Epithelial cell of esophagus (primary cell): ENCODE measurements at regions not wholly inside any gene's neighbourhood (a gene's known extent, or its start where the extent isn't known, plus 50 kb on each side); places are given as distances from the start of the nearest gene placed in this dataset.

Source experiments
- DNase-seq: peaks from one replicate; pipeline ENCODE4 v3.0.0; 2010; ENCODE audit warnings: low read depth
- H3K4me3 ChIP-seq: 2 replicates; pipeline ENCODE4 v1.5.1; 2011; ENCODE audit warnings: mild to moderate bottlenecking, low read length, control low read depth
- TF ChIP-seq, protein P1 (sequence below): IDR thresholded peaks from 2 replicates; pipeline ENCODE4 v1.5.1; 2011; ENCODE audit warnings: low read depth, mild to moderate bottlenecking, low read length, control low read depth, inconsistent platforms; ENCODE audit not compliant: insufficient read depth; ENCODE audit errors: missing control alignments

DNA sequence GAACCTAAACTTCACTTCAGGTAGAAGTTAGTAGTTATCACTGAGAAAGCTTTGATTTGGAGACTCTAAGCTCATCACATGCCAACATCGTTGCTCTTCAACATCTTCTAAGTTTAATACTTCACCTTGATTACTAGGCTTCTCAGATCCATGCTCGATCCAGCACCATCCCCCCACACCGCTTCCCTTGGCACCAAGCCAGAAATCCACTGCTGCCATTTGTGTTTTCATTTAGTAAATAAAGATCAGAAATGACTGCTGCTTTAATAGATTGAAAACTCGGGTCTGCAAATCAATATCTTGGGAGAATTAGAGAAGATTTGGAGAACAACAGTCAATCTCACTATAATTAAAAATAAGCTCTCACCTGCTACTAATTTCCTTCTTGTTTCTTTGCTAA, 214.7 kb upstream of the NR4A3 start:
- no peak for DNase-seq
- TF ChIP-seq, protein P1, sequence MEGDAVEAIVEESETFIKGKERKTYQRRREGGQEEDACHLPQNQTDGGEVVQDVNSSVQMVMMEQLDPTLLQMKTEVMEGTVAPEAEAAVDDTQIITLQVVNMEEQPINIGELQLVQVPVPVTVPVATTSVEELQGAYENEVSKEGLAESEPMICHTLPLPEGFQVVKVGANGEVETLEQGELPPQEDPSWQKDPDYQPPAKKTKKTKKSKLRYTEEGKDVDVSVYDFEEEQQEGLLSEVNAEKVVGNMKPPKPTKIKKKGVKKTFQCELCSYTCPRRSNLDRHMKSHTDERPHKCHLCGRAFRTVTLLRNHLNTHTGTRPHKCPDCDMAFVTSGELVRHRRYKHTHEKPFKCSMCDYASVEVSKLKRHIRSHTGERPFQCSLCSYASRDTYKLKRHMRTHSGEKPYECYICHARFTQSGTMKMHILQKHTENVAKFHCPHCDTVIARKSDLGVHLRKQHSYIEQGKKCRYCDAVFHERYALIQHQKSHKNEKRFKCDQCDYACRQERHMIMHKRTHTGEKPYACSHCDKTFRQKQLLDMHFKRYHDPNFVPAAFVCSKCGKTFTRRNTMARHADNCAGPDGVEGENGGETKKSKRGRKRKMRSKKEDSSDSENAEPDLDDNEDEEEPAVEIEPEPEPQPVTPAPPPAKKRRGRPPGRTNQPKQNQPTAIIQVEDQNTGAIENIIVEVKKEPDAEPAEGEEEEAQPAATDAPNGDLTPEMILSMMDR: no peak
- H3K4me3 ChIP-seq: no peak overlapping the region

DNA sequence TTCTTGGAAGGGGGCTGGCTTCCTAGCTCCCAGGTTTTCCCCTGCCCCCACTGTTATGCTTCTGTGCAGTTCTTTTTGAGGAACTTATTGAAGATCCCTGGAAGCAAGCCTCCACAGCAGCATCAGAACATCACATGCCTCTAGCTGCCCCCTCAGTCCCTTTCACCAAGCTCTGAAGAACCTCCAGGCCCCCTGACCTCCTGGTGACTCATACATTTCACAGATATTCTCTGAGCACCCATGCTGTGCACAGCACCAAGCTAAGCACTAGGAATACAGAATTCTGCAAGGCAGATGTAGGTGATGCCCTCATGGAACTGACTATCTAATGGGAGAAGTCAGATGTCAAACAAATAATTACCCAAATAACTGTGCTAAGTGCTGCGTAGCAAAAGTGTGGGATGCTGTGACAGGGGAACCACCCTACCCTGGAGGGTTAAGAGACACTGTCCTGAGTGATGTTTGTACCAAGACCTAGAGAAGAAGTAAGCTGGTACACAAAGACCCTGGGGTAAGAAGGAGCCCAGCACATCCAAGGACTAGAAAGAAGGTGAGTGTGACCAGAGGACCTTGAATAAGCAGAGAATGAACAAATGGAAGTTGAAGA, 213.7 kb upstream of the NR4A3 start:
- no peak overlapping the region for H3K4me3 ChIP-seq
- TF ChIP-seq, protein P1: no peak
- DNase-seq: no peak

DNA sequence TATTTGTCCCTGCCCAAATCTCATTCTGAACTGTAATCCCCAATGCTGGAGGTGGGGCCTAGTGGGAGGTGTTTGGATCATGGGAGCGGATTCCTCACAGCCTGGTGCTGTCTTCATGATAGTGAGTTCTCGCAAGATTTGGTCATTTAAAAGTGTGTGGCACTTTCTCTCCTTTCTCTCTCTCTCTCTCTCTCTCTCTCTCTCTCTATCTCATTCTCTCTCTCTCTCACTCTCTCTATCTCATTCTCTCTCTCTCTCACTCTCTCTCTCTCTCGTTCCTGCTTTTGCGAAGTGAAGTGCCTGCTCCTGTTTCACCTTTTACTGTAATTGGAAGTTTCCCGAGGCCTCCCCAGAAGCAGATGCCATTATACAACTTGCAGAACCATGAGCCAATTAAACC, 207.3 kb upstream of the NR4A3 start:
- H3K4me3 ChIP-seq: no peak overlapping the region
- TF ChIP-seq, protein P1: no peak
- DNase-seq: no peak

DNA sequence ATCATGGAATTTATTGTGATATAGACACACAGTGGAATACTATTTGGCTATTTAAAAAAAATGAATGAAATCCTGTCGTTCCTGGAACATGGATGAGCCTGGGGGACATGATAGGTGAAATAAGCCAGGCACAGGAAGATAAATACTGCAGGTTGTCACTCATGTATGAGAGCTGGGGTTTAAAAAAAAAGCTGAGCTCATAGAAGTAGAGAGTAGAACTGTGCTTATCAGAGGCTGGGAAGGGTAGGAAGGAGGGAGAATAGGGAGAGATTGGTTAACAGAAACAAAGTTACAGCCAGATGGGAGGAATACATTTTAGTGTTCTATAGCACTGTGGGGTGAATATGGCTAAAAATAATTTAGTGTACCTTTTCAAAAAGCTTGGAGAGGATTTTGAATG, 200.6 kb upstream of the NR4A3 start:
- no peak for DNase-seq
- TF ChIP-seq, protein P1: no peak

DNA sequence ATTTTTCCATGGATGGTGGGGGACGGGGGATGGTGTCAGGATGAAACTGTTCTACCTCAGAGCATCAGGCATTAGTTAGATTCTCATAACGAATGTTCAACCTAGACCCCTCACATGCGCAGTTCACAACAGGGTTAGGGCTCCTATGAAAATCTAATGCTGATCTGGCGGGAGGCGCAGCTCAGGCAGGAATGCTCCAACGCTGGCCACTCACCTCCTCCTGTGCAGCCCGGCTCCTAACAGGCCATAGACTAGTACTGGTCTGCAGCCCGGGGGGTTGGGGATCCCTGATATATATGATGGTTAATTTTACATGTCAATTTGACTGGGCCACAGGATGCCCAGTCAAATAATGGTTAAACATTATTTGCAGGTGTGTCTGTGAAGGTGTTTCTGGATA, 199.0 kb upstream of the NR4A3 start:
- H3K4me3 ChIP-seq: no peak overlapping the region
- TF ChIP-seq, protein P1: no peak
- DNase-seq: no peak

More for the DNA sequence above, 200.6 kb upstream of the NR4A3 start:
- no peak overlapping the region for H3K4me3 ChIP-seq

DNA sequence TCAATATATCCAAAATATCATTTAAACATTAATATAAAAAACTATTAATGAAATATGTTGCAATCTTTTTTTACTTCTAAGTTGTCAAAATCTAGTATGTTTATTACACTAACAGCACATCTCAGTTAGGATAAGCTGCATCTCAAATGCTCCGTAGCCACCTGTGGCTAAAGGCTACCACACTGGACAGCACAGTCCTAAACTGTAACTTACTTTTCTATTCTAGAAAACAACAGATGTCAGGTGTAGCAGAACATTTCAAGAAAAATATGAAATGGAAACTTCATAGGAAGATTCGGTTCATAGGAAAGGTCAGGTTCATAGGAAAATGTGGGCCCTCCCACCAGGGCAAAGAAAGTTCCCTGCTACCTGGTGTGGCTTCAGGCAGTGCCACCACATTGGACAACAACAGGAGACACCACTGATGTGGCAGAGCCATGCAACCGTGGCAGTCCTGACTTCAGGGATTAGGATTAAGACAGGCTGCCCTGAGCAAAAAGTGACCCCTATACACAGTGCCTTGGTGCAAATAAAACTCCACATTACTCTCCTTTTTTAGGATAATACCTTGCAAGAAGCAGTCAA, 197.8 kb upstream of the NR4A3 start:
- no peak for DNase-seq
- no peak overlapping the region for H3K4me3 ChIP-seq
- TF ChIP-seq, protein P1: no peak
